ENCODE measurements at regions not wholly inside any gene's neighbourhood (a gene's known extent, or its start where the extent isn't known, plus 50 kb on each side); places are given as distances from the start of the nearest gene placed in this dataset.

DNA sequence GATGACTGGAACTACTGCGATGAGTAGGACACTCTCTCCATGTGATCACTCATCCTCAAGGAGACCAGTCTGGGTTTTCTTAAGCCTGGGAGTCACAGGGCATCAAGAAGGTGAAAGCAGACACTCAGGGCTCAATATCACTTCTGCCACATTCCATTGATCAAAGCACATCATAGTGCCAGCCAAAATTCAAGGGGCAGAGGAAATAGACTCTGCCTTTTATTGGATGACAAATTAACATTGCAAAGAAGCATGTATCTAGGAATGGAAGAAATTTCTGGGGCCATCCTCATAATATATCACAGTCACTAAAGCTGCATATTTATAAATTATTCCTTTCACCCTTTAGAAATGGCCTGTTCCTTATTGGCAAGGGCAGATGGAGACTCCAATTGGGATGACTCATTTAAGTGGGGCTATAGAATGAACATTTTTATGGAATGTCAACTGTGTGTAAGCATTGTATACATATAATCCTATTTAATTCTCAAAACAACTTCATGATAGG lies 114.8 kb upstream of the CDC42EP3 start:
- TF ChIP-seq, protein P1, sequence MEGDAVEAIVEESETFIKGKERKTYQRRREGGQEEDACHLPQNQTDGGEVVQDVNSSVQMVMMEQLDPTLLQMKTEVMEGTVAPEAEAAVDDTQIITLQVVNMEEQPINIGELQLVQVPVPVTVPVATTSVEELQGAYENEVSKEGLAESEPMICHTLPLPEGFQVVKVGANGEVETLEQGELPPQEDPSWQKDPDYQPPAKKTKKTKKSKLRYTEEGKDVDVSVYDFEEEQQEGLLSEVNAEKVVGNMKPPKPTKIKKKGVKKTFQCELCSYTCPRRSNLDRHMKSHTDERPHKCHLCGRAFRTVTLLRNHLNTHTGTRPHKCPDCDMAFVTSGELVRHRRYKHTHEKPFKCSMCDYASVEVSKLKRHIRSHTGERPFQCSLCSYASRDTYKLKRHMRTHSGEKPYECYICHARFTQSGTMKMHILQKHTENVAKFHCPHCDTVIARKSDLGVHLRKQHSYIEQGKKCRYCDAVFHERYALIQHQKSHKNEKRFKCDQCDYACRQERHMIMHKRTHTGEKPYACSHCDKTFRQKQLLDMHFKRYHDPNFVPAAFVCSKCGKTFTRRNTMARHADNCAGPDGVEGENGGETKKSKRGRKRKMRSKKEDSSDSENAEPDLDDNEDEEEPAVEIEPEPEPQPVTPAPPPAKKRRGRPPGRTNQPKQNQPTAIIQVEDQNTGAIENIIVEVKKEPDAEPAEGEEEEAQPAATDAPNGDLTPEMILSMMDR (IDR thresholded peaks at IDR 0.05; ENCODE audit: insufficient read depth, low read depth, low read length, missing control alignments): no peak
- peak; percentile 22 for DNase-seq (ENCODE audit: low read depth)
- H3K4me3 ChIP-seq (ENCODE audit: low read length): no peak overlapping the region

DNA sequence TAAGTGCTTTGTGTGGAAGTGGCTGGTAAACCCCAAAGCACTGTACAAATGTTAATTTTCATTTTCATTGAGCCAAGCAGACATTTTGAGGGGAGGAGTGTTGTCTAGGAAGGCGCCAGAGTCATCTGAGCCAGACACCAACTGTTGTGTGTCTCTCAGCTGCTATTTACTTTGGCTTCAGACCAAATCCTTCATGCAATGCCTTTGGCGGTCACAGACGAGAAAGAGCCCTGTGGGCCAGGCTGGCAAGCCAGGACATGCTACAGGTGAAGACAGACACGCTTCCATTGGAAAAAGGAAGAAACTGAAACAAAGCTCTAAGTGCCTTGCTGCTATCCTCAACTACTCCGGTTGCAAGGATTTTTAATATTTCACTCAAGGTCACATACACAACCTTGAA lies 115.4 kb upstream of the CDC42EP3 start:
- TF ChIP-seq, protein P1 (IDR thresholded peaks at IDR 0.05; ENCODE audit: insufficient read depth, low read depth, low read length, missing control alignments): no peak
- no peak overlapping the region for H3K4me3 ChIP-seq (ENCODE audit: low read length)
- peak; percentile 99 for DNase-seq (ENCODE audit: low read depth)

DNA sequence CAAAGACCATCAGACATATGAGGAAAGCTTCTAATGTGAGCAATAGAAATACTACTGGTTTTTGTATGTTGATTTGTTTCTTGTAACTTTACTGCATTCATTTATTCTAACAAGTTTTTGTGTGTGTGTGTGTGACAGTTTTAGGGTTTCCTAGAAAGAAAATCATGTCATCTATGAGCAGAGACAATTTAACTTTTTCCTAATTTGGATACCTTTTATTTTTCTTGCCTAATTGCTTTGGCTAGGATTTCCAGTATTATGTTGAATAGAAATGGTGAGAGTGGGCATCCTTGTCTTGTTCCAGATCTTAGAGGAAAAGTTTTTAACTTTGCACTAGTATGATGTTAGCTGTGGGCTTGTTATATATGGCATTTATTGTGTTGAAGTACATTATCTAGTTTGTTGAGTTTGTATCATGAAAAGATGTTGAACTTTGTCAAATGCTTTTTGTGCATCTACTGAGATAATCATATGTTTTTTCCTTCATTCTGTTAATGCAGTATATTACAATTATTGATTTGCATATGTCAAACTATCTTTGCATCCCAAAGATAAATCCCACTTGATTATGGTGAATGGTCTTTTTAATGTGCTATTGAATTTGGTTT lies 117.3 kb upstream of the CDC42EP3 start:
- no peak for DNase-seq (ENCODE audit: low read depth)
- TF ChIP-seq, protein P1 (IDR thresholded peaks at IDR 0.05; ENCODE audit: insufficient read depth, low read depth, low read length, missing control alignments): no peak
- no peak overlapping the region for H3K4me3 ChIP-seq (ENCODE audit: low read length)

DNA sequence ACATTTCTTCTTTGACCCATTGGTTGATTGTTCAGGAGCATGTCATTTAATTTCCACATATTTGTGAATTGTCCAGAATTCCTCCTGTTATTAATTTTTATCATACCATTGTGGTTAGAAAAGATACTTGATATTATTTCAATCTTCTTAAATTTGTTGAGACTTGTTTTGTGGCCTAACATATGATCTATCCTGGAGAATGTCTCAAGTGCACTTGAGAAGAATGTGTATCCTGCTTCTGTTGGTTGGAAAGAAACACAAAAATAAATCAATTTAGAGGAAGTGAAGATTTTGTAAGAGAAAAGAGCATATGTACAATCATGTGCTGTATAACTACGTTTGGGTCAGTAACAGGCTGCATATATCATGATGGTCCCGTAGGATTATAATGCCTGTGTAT lies 118.6 kb upstream of the CDC42EP3 start:
- peak; percentile 65 for DNase-seq (ENCODE audit: low read depth)
- TF ChIP-seq, protein P1 (IDR thresholded peaks at IDR 0.05; ENCODE audit: insufficient read depth, low read depth, low read length, missing control alignments): no peak
- H3K4me3 ChIP-seq (ENCODE audit: low read length): no peak overlapping the region

DNA sequence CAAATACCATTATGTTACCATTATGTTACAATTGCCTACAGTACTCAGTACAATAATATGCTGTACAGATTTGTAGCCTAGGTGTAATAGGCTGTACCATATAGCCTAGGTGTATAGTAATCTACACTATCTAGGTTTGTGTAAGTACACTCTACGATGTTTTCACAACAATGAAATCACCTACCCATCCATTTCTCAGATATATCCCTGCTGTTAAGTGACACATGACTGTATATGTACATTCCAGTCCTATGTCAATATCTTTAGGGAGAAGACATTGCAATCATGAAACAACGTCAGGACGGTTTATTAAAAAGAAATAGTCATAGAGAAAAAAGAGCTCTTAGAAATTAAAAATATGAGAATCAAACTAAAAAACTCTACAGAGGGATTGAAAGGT lies 119.0 kb upstream of the CDC42EP3 start:
- DNase-seq (ENCODE audit: low read depth): peak; percentile 61
- TF ChIP-seq, protein P1 (IDR thresholded peaks at IDR 0.05; ENCODE audit: insufficient read depth, low read depth, low read length, missing control alignments): no peak
- no peak overlapping the region for H3K4me3 ChIP-seq (ENCODE audit: low read length)

DNA sequence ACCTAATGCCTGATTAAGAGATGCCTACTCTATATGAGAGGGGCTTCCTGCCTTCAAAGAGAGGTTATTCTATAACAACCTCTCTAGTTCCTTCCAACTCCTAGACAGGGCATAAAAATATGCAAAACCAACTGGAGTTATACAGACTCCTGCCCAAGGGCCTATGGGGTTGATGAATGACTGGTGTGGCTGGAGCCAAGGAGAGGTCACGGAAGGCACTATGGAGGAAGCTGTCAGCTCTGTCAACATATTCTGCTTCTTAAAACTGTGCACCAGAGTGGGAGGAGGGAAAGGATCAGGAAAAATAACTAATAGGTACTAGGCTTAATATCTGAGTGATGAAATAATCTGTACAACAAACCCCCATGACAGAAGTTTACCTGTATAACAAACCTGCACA lies 120.9 kb upstream of the CDC42EP3 start:
- TF ChIP-seq, protein P1 (IDR thresholded peaks at IDR 0.05; ENCODE audit: insufficient read depth, low read depth, low read length, missing control alignments): no peak

DNA sequence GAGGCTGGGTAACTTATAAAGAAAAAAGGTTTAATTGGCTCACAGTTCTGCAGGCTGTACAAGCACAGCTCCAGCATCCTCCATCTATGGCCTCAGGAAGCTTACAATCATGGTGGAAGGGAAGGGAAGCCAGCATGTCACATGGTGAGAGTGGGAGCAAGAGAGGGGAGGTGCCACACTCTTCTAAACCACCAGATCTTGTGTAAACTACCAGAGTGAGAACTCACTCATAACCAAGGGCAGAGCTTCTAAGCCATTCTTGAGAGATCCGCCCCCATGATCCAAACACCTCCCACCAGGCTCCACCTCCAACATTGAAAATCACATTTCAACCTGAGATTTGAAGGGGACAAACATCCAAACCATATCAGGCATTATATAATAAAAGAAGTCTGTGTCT lies 121.6 kb upstream of the CDC42EP3 start:
- DNase-seq (ENCODE audit: low read depth): no peak
- no peak overlapping the region for H3K4me3 ChIP-seq (ENCODE audit: low read length)
- TF ChIP-seq, protein P1 (IDR thresholded peaks at IDR 0.05; ENCODE audit: insufficient read depth, low read depth, low read length, missing control alignments): no peak

More for the DNA sequence above, 120.9 kb upstream of the CDC42EP3 start:
- H3K4me3 ChIP-seq (ENCODE audit: low read length): no peak overlapping the region
- no peak for DNase-seq (ENCODE audit: low read depth)

Measured in epithelial cell of esophagus (primary cell).